IPS-NIHi11 (cell line): ENCODE measurements at regions not wholly inside any gene's neighbourhood (a gene's known extent, or its start where the extent isn't known, plus 50 kb on each side); places are given as distances from the start of the nearest gene placed in this dataset.
"Not testable (repeated sequence)": the region's sequence is repeated elsewhere in the genome, so short reads cannot be mapped to it uniquely, and the experiment has no call there.

ENCODE experiments used
- DNase-seq: peaks from one replicate; pipeline ENCODE4 v3.0.0; 2012; ENCODE audit warnings: mixed read lengths, low spot score

GRCh38 chr2:134023854-134024253, 230.0 kb upstream of the MGAT5 start:
- DNase-seq, result no peak

DNA sequence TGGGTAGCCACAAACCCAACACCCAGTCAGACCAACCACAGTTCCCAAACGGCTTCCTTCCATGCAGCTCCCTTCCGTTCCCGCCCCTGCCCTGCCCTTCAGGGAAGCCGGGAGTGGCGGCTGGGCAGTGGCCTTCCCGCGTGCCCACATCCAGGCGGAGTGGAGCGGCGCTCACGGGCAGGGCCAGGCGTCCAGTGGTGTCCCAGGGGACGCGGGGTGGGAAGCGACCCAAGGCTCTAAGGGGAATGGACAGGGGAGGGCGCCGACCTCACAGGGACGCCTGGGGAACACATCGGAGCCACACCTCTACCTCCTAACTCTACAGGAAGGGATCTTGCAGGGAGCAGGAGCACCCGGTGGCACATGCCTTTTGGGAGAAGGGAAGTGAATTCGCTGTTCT, 225.9 kb upstream of the MGAT5 start:
- peak; percentile 29 for DNase-seq

DNA sequence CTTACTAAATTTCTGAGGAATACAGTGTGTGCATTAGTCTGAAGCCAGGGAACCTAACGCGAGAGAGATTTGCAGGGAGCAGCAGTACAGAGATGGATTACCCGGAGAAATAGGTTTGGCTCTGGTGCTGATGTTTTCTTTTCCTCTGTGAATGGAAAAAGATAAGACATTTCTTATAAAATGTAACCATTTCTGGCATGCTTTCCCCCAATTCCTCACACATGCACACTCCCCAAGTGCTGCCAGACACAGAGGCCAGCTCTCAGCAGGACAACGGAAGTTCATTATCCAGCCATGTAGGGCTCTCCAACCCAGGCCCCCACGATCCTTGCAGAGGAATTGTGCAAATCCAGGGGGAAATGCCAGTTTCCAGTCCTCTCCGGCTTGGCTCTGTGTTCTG, 224.5 kb upstream of the MGAT5 start:
- no peak for DNase-seq

- no peak for DNase-seq
Observed at GRCh38 chr2:134031539-134031938, 222.3 kb upstream of the MGAT5 start.

DNA sequence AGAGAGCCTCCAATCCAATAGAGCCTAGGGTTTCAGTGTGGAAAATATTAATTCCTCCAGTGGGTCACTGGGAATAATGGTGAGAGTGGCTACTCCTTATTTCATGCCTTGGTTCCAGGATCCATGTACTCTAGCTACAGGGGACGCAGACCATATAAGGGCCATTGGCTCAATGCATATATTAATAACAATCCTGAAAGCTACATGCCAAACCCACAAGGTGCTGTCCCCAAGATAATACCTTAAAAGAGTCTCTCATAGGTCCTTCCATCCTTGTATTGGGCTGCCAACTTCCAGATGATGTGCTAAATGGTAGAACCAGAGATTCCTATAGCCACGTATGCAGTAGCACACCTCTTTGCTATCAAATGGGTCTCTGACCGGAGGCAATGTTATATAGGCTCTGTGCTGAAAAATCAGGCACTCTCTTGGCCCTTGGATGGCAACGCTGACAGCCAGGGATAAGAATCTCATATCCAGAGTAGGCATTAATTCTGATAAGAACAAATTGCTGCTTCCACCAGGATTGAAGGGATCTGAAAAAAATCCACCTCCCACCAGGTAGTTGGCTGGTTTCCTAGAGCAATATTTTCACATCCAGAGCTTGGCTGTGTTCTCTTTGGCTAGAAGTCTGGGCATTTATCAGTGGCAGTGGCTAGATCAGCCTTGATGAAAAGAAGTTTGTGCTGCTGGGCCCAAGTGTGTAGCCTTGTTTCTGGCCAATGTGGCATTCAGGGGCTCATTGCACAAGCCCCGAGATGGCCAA, 218.1 kb upstream of the MGAT5 start:
- DNase-seq, result no peak

DNA sequence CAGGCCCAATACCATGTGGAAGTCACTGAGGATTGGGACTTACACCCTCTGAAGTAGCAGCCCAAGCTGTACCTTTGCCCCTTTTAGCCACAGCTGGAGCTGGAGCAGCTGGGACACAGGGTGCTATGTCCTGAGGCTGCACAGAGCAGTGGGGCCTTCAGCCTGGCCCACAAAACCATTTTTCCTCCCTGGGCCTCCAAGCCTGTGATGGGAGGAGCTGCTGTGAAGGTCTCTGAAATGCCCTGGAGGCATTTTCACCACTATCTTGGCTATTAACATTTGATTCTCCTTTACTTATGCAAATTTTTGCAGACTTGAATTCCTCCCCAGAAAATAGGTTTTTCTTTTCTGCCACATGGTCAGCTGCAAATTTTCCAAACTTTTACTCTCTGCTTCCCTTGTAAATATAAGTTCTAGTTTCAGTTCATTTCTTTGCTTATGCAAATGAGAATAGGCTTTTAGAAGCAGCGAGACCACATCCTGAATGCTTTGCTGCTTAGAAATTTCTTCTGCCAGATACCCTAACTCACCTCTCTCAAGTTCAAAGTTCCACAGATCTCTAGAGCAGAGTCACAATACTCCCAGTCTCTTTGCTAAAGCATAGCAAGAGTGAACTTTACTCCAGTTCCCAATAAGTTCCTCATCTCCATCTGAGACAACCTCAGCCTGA, 213.8 kb upstream of the MGAT5 start:
- no peak for DNase-seq

- DNase-seq, result not testable (repeated sequence)
Observed at GRCh38 chr2:134040626-134041172, 213.2 kb upstream of the MGAT5 start.

GRCh38 chr2:134041877-134042276, 212.0 kb upstream of the MGAT5 start:
- no peak for DNase-seq

DNA sequence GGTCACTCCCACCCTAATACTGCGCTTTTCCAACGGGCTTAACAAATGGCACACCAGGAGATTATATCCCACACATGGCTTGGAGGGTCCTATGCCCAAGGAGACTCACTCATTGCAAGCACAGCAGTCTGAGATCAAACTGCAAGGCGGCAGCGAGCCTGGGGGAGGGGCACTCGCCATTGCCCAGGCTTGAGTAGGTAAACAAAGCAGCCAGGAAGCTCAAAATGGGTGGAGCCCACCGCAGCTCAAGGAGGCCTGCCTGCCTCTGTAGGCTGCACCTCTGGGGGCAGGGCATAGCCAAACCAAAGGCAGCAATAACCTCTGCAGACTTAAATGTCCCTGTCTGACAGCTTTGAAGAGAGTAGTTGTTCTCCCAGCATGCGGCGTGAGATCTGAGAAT, 210.8 kb upstream of the MGAT5 start:
- not testable (repeated sequence) for DNase-seq

GRCh38 chr2:134052173-134052572, 201.7 kb upstream of the MGAT5 start:
- DNase-seq, result no peak

DNA sequence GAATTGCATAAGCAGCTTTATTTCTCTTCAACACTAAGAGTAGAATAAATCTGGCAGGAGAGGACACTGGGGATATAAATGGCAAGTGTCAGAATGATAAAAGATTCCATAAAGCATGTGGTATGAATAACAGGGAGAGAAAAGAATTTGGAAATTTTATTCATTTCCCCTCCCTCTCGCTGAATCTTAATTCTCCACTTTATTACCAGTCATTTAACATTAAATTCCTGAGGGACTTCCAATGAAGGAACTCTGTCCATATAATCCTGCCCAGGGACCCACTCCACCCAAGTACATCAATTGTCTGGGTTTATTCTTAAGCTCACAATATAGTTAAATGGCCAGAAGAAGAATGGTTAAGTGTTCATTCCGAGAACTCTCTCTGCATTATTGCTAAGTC, 197.7 kb upstream of the MGAT5 start:
- no peak for DNase-seq

GRCh38 chr2:134061066-134061465, 192.8 kb upstream of the MGAT5 start:
- DNase-seq, result not testable (repeated sequence)

DNA sequence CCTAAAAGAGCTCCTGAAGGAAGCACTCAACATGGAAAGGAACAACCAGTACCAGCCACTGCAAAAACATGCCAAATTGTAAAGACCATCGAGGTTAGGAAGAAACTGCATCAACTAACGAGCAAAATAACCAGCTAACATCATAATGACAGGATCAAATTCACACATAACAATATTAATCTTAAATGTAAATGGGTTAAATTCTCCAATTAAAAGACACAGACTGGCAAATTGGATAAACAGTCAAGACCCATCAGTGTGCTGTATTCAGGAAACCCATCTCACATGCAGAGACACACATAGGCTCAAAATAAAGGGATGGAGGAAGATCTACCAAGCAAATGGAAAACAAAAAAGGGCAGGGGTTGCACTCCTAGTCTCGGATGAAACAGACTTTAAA, 191.6 kb upstream of the MGAT5 start:
- not testable (repeated sequence) for DNase-seq

DNA sequence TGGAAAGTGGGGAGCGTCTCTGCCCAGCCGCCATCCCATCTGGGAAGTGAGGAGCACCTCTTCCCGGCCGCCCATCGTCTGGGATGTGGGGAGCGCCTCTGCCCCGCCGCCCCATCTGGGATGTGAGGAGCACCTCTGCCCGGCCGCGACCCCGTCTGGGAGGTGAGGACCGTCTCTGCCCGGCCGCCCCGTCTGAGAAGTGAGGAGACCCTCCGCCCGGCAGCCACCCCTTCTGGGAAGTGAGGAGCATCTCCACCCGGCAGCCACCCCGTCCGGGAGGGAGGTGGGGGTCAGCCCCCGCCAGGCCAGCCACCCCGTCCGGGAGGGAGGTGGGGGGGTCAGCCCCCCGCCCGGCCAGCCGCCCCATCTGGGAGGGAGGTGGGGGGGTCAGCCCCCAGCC, 190.0 kb upstream of the MGAT5 start:
- not testable (repeated sequence) for DNase-seq

DNA sequence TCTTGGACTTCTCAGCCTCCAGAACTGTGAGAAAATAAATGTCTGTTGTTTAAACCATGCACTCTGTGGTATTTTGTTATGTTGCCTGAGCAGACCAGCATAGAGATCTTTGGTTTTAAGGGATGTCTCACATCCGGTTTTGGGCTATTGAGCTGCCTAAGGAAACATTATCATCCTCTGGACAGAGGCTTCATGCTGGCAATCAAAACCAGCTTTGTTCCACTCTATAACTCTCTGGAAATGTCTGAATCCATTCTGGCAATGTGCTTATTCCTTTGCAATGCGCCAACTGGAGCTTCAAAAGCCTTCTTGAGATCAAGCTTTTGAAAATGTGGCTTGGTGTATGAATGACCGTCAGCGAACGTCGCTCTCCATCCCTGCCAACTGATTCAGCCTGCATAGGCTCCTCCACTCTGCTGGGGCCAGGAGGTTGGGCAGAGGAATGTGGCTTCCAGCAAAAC, 183.6 kb upstream of the MGAT5 start:
- DNase-seq, result no peak

- no peak for DNase-seq
Observed at GRCh38 chr2:134072341-134072740, 181.5 kb upstream of the MGAT5 start.

GRCh38 chr2:134073023-134073422, 180.8 kb upstream of the MGAT5 start:
- no peak for DNase-seq

DNA sequence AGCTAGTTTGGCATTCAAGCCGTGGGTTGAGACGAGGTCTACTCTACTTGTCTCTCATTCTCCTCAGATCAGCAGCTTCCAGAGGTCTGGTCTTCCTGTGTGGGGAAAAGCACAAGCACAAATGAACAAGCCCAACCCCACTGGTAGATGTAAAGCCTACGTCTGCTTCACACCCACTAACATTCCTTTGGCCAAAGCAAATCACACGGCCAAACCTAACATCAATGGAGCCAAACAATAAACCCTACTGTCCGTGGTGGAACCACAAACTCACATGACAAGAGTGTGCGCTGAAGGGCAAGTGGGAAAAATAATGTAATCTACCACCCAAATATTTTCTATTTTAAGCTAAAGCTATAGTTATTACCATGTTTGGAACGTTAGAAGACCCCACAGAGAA, 179.3 kb upstream of the MGAT5 start:
- DNase-seq, result no peak

DNA sequence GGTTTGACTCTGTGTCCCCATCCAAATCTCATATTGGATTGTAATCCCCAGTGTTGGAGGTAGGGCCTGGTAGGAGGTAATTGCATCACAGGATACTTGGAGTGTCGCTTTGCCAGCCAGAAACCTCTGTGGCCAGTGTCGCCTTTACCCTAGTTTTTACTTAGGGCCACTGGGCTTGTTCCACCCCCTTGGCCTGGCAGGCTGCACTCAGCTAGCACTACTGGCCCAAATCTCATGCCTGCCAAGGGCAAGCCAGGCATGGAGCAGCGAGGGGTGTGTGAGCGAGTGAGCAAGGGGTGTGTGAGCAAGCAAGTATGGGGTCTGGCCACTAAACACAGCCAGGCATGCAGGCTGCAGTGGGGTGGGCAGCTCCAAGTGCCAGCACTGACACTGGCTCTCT, 178.7 kb upstream of the MGAT5 start:
- no peak for DNase-seq

DNA sequence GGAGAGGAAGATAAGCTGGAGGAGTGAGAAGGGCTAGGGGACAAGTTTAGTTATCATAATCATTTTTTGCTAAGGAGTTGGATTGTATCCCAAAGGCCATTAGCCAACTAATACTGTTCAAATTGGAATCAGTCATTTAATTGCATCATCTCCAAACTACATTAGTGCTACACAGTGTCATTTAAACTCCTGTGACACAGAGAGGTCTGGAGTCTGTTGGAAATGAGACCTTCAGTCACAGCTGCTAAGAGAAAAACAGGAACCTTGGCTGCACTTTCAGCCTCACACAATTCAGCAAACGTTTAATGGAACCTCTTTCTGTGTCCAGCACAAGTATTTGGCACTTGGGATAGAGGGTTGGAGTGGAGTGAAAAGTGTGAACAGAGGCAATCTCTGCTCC, 175.5 kb upstream of the MGAT5 start:
- DNase-seq, result no peak

GRCh38 chr2:134079373-134079772, 174.5 kb upstream of the MGAT5 start:
- DNase-seq, result no peak

- DNase-seq, result no peak
Observed at GRCh38 chr2:134080386-134081089, 173.3 kb upstream of the MGAT5 start.
